Esophagus squamous epithelium (tissue), 5 donors: ENCODE measurements at regions not wholly inside any gene's neighbourhood (a gene's known extent, or its start where the extent isn't known, plus 50 kb on each side); places are given as distances from the start of the nearest gene placed in this dataset.

ENCODE experiments used
- DNase-seq: peaks from one replicate; lab custom pipeline; 2025; lab: John Stamatoyannopoulos, UW
- H3K27ac ChIP-seq, 4 donors: fragments of 200-600 bp; sonication (generic); one replicate each; pipeline ENCODE4 v1.5.1; 2016 to 2019; ENCODE audit warnings: mild to moderate bottlenecking in 1 of 4
- H3K27me3 ChIP-seq, 4 donors: fragments of 200-600 bp; sonication (generic); 1 replicate in 3 of 4; 2 replicates in 1 of 4; pipeline versions ENCODE4 v1.5.1 to v1.6.0; 2017 to 2021; ENCODE audit warnings: antibody characterized with exemption in 1 of 4
- H3K36me3 ChIP-seq, 3 donors: fragments of 200-600 bp; sonication (generic); one replicate each; pipeline ENCODE4 v1.5.1; 2016 to 2019
- H3K4me1 ChIP-seq, 3 donors: fragments of 200-600 bp; sonication (generic); one replicate each; pipeline ENCODE4 v1.5.1; 2017 to 2019
- H3K4me3 ChIP-seq, 4 donors: fragments of 200-600 bp; sonication (generic); 1 replicate in 3 of 4; 2 replicates in 1 of 4; pipeline ENCODE4 v1.5.1; 2016 to 2019; ENCODE audit warnings: mild to moderate bottlenecking in 2 of 4, moderate library complexity in 1 of 4
- H3K9me3 ChIP-seq, 3 donors: fragments of 200-600 bp; sonication (generic); one replicate each; pipeline ENCODE4 v1.5.1; 2016 to 2019
- POLR2A ChIP-seq, 4 donors: fragments of 450-650 bp; IDR thresholded peaks; one replicate each; pipeline ENCODE4 v1.6.1; 2017; ENCODE audit warnings: antibody characterized with exemption in 4 of 4, mild to moderate bottlenecking in 4 of 4, moderate library complexity in 3 of 4
- WGBS, 2 donors: methylation state at CpG; one replicate each; pipeline ENCODE4 v1.1.5; 2018; 5-methylcytosine and 5-hydroxymethylcytosine counted together
- intact Hi-C: fragments of 100-400 bp; cut with DNase I; formaldehyde crosslinking; loops from one replicate; pipeline ENCODE4 v1.15.0; 2022
- TF ChIP-seq, protein P1 (sequence below), 6 experiments: fragments of 450-650 bp in 4 of 6; fragments of 200-600 bp in 2 of 6; sonication (generic) in 2 of 6; IDR thresholded peaks; one replicate each; pipeline ENCODE4 v1.5.1; 2016 to 2019; ENCODE audit warnings: antibody characterized with exemption in 6 of 6, mild to moderate bottlenecking in 4 of 6, moderate library complexity in 4 of 6
- donor health status: DM: yes; HTN: yes; CAD: no.

DNA sequence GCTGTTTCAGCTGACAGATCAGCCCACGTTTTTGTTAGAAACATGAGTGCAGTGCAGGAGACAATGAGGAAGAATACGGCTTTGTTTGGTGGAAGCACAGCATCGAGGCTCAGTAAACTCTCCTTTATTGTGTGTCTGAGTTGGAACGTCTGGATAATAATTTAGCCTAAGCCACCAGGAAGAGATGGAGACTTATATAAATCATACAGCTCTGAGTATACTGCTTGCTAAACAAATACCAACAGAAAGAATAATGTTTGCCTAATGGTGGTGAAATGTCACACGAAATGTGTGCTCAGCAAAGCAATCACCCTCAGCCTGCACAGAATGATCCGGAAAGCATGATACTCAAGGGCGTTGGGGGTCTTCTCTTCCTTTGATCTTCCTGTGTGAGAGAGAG lies 664.1 kb upstream of the ADARB2 start:
- intact Hi-C loops = no loop called here
- no peak overlapping the region for H3K27ac ChIP-seq
- WGBS, 2 donors = 24 to 28% methylated on average over 7 of the region's 7 CpGs
- H3K9me3 ChIP-seq = no peaks in the 10 kb centered on the region
- H3K36me3 ChIP-seq = no peaks in the 10 kb centered on the region
- H3K4me3 ChIP-seq = no peak overlapping the region
- no peaks in the 10 kb centered on the region for H3K27me3 ChIP-seq
- no peaks in the 10 kb centered on the region for H3K4me1 ChIP-seq
- no peak for TF ChIP-seq POLR2A (IDR thresholded peaks at IDR 0.05)
- TF ChIP-seq, protein P1, sequence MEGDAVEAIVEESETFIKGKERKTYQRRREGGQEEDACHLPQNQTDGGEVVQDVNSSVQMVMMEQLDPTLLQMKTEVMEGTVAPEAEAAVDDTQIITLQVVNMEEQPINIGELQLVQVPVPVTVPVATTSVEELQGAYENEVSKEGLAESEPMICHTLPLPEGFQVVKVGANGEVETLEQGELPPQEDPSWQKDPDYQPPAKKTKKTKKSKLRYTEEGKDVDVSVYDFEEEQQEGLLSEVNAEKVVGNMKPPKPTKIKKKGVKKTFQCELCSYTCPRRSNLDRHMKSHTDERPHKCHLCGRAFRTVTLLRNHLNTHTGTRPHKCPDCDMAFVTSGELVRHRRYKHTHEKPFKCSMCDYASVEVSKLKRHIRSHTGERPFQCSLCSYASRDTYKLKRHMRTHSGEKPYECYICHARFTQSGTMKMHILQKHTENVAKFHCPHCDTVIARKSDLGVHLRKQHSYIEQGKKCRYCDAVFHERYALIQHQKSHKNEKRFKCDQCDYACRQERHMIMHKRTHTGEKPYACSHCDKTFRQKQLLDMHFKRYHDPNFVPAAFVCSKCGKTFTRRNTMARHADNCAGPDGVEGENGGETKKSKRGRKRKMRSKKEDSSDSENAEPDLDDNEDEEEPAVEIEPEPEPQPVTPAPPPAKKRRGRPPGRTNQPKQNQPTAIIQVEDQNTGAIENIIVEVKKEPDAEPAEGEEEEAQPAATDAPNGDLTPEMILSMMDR (IDR thresholded peaks at IDR 0.05) = no peak
- no peak for DNase-seq

DNA sequence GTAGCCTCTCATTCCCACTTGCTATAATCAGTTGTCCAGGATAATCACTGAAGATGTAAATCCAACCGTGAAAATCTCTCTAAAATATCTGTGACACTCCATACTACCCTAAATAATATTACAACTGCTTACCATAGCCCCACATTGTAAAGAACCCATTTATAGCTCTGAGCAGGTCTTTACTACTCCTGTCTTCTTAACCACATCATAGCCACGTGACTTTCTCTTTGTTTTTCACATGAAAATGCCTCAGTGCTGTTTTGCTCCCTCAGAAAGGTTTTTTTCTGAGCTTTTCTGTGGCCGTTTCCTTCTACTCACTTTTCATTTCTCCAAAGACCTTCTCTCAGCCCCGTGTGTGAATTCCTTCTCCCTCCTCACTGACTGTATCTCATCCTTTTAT lies 662.2 kb upstream of the ADARB2 start:
- H3K4me1 ChIP-seq = no peaks in the 10 kb centered on the region
- intact Hi-C loops = no loop called here
- no peaks in the 10 kb centered on the region for H3K27me3 ChIP-seq
- no peak for TF ChIP-seq POLR2A (IDR thresholded peaks at IDR 0.05)
- TF ChIP-seq, protein P1 (IDR thresholded peaks at IDR 0.05) = no peak
- 60 to 66% methylated on average over 4 of the region's 4 CpGs for WGBS, 2 donors
- H3K9me3 ChIP-seq = no peaks in the 10 kb centered on the region
- H3K36me3 ChIP-seq = no peaks in the 10 kb centered on the region
- no peak overlapping the region for H3K4me3 ChIP-seq
- H3K27ac ChIP-seq = no peak overlapping the region
- no peak for DNase-seq

DNA sequence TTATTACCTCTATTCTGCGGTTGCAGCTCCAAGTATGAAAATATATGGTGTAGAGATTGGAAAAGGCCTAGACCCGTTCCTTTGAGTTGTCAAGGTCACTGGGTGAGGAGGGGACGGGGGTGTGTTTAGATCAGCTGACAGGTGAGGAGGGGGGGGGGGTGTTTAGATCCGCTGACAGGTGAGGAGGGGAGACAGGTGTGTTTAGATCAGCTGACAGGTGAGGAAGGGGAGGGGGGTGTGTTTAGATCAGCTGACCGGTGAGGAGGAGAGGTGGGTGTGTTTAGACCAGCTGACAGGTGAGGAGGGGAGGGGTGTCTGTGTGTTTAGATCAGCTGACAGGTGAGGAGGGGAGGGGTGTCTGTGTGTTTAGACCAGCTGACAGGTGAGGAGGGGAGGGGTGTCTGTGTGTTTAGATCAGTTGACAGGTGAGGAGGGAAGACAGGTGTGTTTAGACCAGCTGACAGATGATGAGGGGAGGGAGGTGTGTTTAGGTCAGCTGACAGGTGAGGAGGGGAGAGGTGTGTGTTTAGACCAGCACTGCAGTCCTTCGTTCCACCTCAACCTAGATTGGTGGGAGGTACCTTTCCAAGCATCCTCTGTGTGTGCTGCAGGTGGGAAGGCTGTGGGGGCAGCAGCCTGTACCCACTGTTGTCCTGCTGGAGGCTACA lies 655.0 kb upstream of the ADARB2 start:
- 53 to 69% methylated on average over 3 of the region's 6 CpGs for WGBS, 2 donors
- intact Hi-C loops = no loop called here
- no peaks in the 10 kb centered on the region for H3K36me3 ChIP-seq
- H3K4me1 ChIP-seq = no peaks in the 10 kb centered on the region
- H3K27ac ChIP-seq = no peak overlapping the region
- no peaks in the 10 kb centered on the region for H3K27me3 ChIP-seq
- no peaks in the 10 kb centered on the region for H3K9me3 ChIP-seq
- H3K4me3 ChIP-seq = no peak overlapping the region
- peak; percentile 31 for DNase-seq
- no peak for TF ChIP-seq POLR2A (IDR thresholded peaks at IDR 0.05)
- TF ChIP-seq, protein P1 (IDR thresholded peaks at IDR 0.05) = no peak

DNA sequence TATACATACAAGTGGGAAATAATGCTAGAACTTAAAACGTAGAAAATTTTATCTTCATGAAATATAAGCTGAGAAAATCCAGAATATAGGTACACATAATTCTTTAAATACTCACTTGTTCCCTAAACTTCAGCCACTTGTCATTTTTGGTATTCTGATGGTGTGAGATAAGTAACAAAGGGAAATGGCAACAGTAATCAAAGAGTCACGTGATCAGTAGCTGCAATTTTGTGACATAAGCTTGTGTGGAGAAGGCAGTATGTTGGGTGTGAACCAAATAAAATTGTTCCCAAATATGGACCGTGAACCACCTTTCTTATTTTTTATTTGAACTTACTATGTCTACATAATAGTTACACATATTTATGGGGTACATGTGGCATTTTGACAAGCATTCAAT lies 650.3 kb upstream of the ADARB2 start:
- 43 to 58% methylated on average over 3 of the region's 3 CpGs for WGBS, 2 donors
- intact Hi-C loops = no loop called here
- no peaks in the 10 kb centered on the region for H3K36me3 ChIP-seq
- H3K4me3 ChIP-seq = no peak overlapping the region
- peaks cover 0 to 5% (median 0%) of the 10 kb centered on the region in 3 donors for H3K9me3 ChIP-seq
- DNase-seq = no peak
- TF ChIP-seq POLR2A (IDR thresholded peaks at IDR 0.05) = no peak
- TF ChIP-seq, protein P1 (IDR thresholded peaks at IDR 0.05) = no peak
- no peaks in the 10 kb centered on the region for H3K27me3 ChIP-seq
- H3K4me1 ChIP-seq = no peaks in the 10 kb centered on the region
- H3K27ac ChIP-seq = no peak overlapping the region

DNA sequence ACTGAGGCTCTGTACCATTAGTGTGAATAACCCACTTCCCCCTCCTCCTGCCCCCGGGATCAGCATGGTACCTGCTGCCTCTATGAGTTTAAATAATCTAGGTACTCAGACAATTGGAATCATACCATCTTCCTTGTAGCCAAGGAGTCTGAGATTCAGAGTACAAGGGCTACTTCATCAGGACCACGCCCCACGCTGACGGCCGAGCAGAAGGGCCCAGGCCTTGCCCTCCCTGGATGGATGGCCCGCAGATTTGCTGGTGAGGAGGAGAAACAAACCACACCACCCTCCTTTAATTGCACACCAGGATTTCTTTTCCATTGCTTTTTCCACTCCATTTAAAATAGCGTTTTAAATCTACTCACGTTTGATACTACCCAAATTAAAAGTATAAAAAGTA lies 649.9 kb upstream of the ADARB2 start:
- H3K4me1 ChIP-seq = no peaks in the 10 kb centered on the region
- peaks cover 0 to 5% (median 0%) of the 10 kb centered on the region in 3 donors for H3K9me3 ChIP-seq
- H3K36me3 ChIP-seq = no peaks in the 10 kb centered on the region
- TF ChIP-seq POLR2A (IDR thresholded peaks at IDR 0.05) = no peak
- TF ChIP-seq, protein P1 (IDR thresholded peaks at IDR 0.05) = no peak
- no peaks in the 10 kb centered on the region for H3K27me3 ChIP-seq
- H3K27ac ChIP-seq = no peak overlapping the region
- no peak for DNase-seq
- intact Hi-C loops = no loop called here
- WGBS, 2 donors = 73 to 82% methylated on average over 8 of the region's 8 CpGs
- no peak overlapping the region for H3K4me3 ChIP-seq
